GM12878 (cell line): ENCODE measurements at regions not wholly inside any gene's neighbourhood (a gene's known extent, or its start where the extent isn't known, plus 50 kb on each side); places are given as distances from the start of the nearest gene placed in this dataset.

ENCODE experiments used
- ATF2 ChIP-seq: IDR thresholded peaks from 2 replicates; pipeline ENCODE4 v1.6.1; 2012; ENCODE audit warnings: low read length, inconsistent platforms
- CHD2 ChIP-seq: IDR thresholded peaks from 2 replicates; pipeline ENCODE4 v1.6.1; 2011; ENCODE audit warnings: low read depth, low read length, improper control_type of control experiment, borderline replicate concordance
- FOS ChIP-seq: IDR thresholded peaks from 3 replicates; pipeline ENCODE4 v1.6.1; 2011; ENCODE audit warnings: borderline replicate concordance; ENCODE audit not compliant: insufficient read length; ENCODE audit errors: extremely low read depth
- GABPA ChIP-seq: IDR thresholded peaks from 2 replicates; pipeline ENCODE4 v1.6.1; 2014; ENCODE audit warnings: antibody characterized with exemption, low read depth, mild to moderate bottlenecking, inconsistent platforms
- IRF4 ChIP-seq: IDR thresholded peaks from 2 replicates; pipeline ENCODE4 v1.6.1; 2011; ENCODE audit warnings: low read depth, low read length
- PAX8 ChIP-seq: fragments of 450-650 bp; IDR thresholded peaks from 2 replicates; pipeline ENCODE4 v1.6.1; 2017; ENCODE audit warnings: mild to moderate bottlenecking, moderate library complexity
- PBX3 ChIP-seq: IDR thresholded peaks from 2 replicates; pipeline ENCODE4 v1.6.1; 2011; ENCODE audit warnings: mild to moderate bottlenecking, low read depth, low read length, moderate library complexity; ENCODE audit not compliant: insufficient replicate concordance
- REST ChIP-seq: IDR thresholded peaks from 2 replicates; pipeline ENCODE4 v1.6.1; 2012; ENCODE audit warnings: mild to moderate bottlenecking, low read depth, low read length
- ZBTB4 ChIP-seq: fragments of 450-650 bp; formaldehyde crosslinking; IDR thresholded peaks from 2 replicates; pipeline ENCODE4 v1.4.0; 2022; ENCODE audit warnings: mild to moderate bottlenecking, moderate library complexity

GRCh38 chr4:166195101-166195500, 322.1 kb downstream of the TLL1 start (continued):
- TF ChIP-seq ZBTB4 (no peak), PAX8 (no peak), FOS (no peak), PBX3 (no peak), CHD2 (no peak), REST (no peak), IRF4 (no peak), ATF2 (no peak), GABPA (no peak)
